ENCODE measurements at regions not wholly inside any gene's neighbourhood (a gene's known extent, or its start where the extent isn't known, plus 50 kb on each side); places are given as distances from the start of the nearest gene placed in this dataset.
"Not testable (repeated sequence)": the region's sequence is repeated elsewhere in the genome, so short reads cannot be mapped to it uniquely, and the experiment has no call there.

- H3K9me3 ChIP-seq (replicated peaks); H3K27ac ChIP-seq; H3K4me1 ChIP-seq; H3K4me3 ChIP-seq; H3K27me3 ChIP-seq; H3K36me3 ChIP-seq; DNase-seq: not testable (repeated sequence)
Measured at GRCh38 chr2:153664009-153664408, 185.4 kb upstream of the RPRM start.

- Histone ChIP-seq H3K4me3 (no peak overlapping the region), H3K36me3 (no peaks in the 10 kb centered on the region)
Measured at GRCh38 chr2:153667475-153667874, 188.9 kb upstream of the RPRM start.

GRCh38 chr2:153668923-153669322 lies 190.4 kb upstream of the RPRM start:
- no peak for DNase-seq
- no peak overlapping the region for H3K27ac ChIP-seq
- no peaks in the 10 kb centered on the region for H3K36me3 ChIP-seq
- H3K27me3 ChIP-seq = no peaks in the 10 kb centered on the region
- H3K9me3 ChIP-seq (replicated peaks) = no peaks in the 10 kb centered on the region
- no peaks in the 10 kb centered on the region for H3K4me1 ChIP-seq
- no peak overlapping the region for H3K4me3 ChIP-seq

More at GRCh38 chr2:153667475-153667874, 188.9 kb upstream of the RPRM start:
- Histone ChIP-seq H3K4me1 (no peaks in the 10 kb centered on the region), H3K9me3 (replicated peaks) (no peaks in the 10 kb centered on the region), H3K27me3 (no peaks in the 10 kb centered on the region), H3K27ac (no peak overlapping the region)
- no peak for DNase-seq

GRCh38 chr2:153710128-153710527 lies 161.6 kb upstream of the GALNT13 start:
- H3K4me1 ChIP-seq = no peaks in the 10 kb centered on the region
- no peaks in the 10 kb centered on the region for H3K9me3 ChIP-seq (replicated peaks)
- no peaks in the 10 kb centered on the region for H3K36me3 ChIP-seq
- H3K27me3 ChIP-seq = no peaks in the 10 kb centered on the region
- no peak overlapping the region for H3K4me3 ChIP-seq
- no peak for DNase-seq
- H3K27ac ChIP-seq = no peak overlapping the region

GRCh38 chr2:153715218-153715850 lies 156.4 kb upstream of the GALNT13 start:
- no peak overlapping the region for H3K27ac ChIP-seq
- DNase-seq = no peak
- H3K36me3 ChIP-seq = no peaks in the 10 kb centered on the region
- H3K9me3 ChIP-seq (replicated peaks) = no peaks in the 10 kb centered on the region
- no peaks in the 10 kb centered on the region for H3K27me3 ChIP-seq
- no peak overlapping the region for H3K4me3 ChIP-seq
- H3K4me1 ChIP-seq = no peaks in the 10 kb centered on the region

- H3K4me1 ChIP-seq = no peaks in the 10 kb centered on the region
- H3K4me3 ChIP-seq = no peak overlapping the region
Measured at GRCh38 chr2:153717060-153717459, 154.7 kb upstream of the GALNT13 start.

GRCh38 chr2:153739394-153739793 lies 132.3 kb upstream of the GALNT13 start:
- no peak overlapping the region for H3K4me3 ChIP-seq
- no peaks in the 10 kb centered on the region for H3K36me3 ChIP-seq
- H3K9me3 ChIP-seq (replicated peaks) = no peaks in the 10 kb centered on the region
- H3K27me3 ChIP-seq = no peaks in the 10 kb centered on the region
- H3K4me1 ChIP-seq = no peaks in the 10 kb centered on the region
- no peak overlapping the region for H3K27ac ChIP-seq
- no peak for DNase-seq

More at GRCh38 chr2:153717060-153717459, 154.7 kb upstream of the GALNT13 start:
- Histone ChIP-seq H3K27ac (no peak overlapping the region), H3K9me3 (replicated peaks) (no peaks in the 10 kb centered on the region), H3K27me3 (no peaks in the 10 kb centered on the region), H3K36me3 (no peaks in the 10 kb centered on the region)
- no peak for DNase-seq

- no peak overlapping the region for H3K4me3 ChIP-seq
Measured at GRCh38 chr2:153761936-153762335, 109.8 kb upstream of the GALNT13 start.

GRCh38 chr2:153766415-153766814 lies 105.3 kb upstream of the GALNT13 start:
- Histone ChIP-seq H3K36me3 (no peaks in the 10 kb centered on the region), H3K27ac (no peak overlapping the region), H3K9me3 (replicated peaks) (no peaks in the 10 kb centered on the region), H3K27me3 (no peaks in the 10 kb centered on the region), H3K4me3 (no peak overlapping the region), H3K4me1 (no peaks in the 10 kb centered on the region)
- no peak for DNase-seq

More at GRCh38 chr2:153761936-153762335, 109.8 kb upstream of the GALNT13 start:
- Histone ChIP-seq H3K4me1 (no peaks in the 10 kb centered on the region), H3K27me3 (no peaks in the 10 kb centered on the region), H3K9me3 (replicated peaks) (no peaks in the 10 kb centered on the region), H3K27ac (no peak overlapping the region), H3K36me3 (no peaks in the 10 kb centered on the region)
- no peak for DNase-seq

- no peak overlapping the region for H3K27ac ChIP-seq
- H3K4me3 ChIP-seq = no peak overlapping the region
- H3K9me3 ChIP-seq (replicated peaks) = no peaks in the 10 kb centered on the region
- H3K27me3 ChIP-seq = no peaks in the 10 kb centered on the region
- no peaks in the 10 kb centered on the region for H3K36me3 ChIP-seq
- peak in 1 of 2 experiments; percentile 13 for DNase-seq
- H3K4me1 ChIP-seq = no peaks in the 10 kb centered on the region
Measured at GRCh38 chr2:153770359-153770991, 101.2 kb upstream of the GALNT13 start.

- Histone ChIP-seq H3K9me3 (replicated peaks) (no peaks in the 10 kb centered on the region), H3K27me3 (no peaks in the 10 kb centered on the region), H3K4me3 (no peak overlapping the region), H3K4me1 (no peaks in the 10 kb centered on the region), H3K27ac (no peak overlapping the region), H3K36me3 (no peaks in the 10 kb centered on the region)
- no peak for DNase-seq
Measured at GRCh38 chr2:153780241-153780640, 91.5 kb upstream of the GALNT13 start.

GRCh38 chr2:153786016-153786415 lies 85.7 kb upstream of the GALNT13 start:
- H3K27ac ChIP-seq = no peak overlapping the region
- DNase-seq = no peak
- no peaks in the 10 kb centered on the region for H3K9me3 ChIP-seq (replicated peaks)

GRCh38 chr2:153787612-153788011 lies 84.1 kb upstream of the GALNT13 start:
- H3K27me3 ChIP-seq = no peaks in the 10 kb centered on the region
- no peak overlapping the region for H3K4me3 ChIP-seq
- H3K9me3 ChIP-seq (replicated peaks) = no peaks in the 10 kb centered on the region; the same call in 1 of the 2 replicates
- DNase-seq = no peak
- no peaks in the 10 kb centered on the region for H3K4me1 ChIP-seq
- H3K36me3 ChIP-seq = no peaks in the 10 kb centered on the region
- H3K27ac ChIP-seq = no peak overlapping the region

More at GRCh38 chr2:153786016-153786415, 85.7 kb upstream of the GALNT13 start:
- Histone ChIP-seq H3K36me3 (no peaks in the 10 kb centered on the region), H3K27me3 (no peaks in the 10 kb centered on the region), H3K4me3 (no peak overlapping the region), H3K4me1 (no peaks in the 10 kb centered on the region)

GRCh38 chr2:153802671-153803070 lies 69.1 kb upstream of the GALNT13 start:
- Histone ChIP-seq H3K4me1 (no peaks in the 10 kb centered on the region), H3K27ac (no peak overlapping the region), H3K27me3 (peaks cover 8% of the 10 kb centered on the region; the same call in 1 of the 2 replicates), H3K9me3 (replicated peaks) (no peaks in the 10 kb centered on the region), H3K4me3 (no peak overlapping the region), H3K36me3 (no peaks in the 10 kb centered on the region)
- DNase-seq = no peak

- Histone ChIP-seq H3K4me1 (no peaks in the 10 kb centered on the region), H3K4me3 (no peak overlapping the region), H3K27ac (no peak overlapping the region), H3K36me3 (no peaks in the 10 kb centered on the region), H3K27me3 (peaks cover 8% of the 10 kb centered on the region; the same call in 1 of the 2 replicates), H3K9me3 (replicated peaks) (no peaks in the 10 kb centered on the region)
- no peak for DNase-seq
Measured at GRCh38 chr2:153808679-153809078, 63.0 kb upstream of the GALNT13 start.

- no peak for DNase-seq
Measured at GRCh38 chr2:153811516-153811915, 60.2 kb upstream of the GALNT13 start.

More at GRCh38 chr2:153811516-153811915, 60.2 kb upstream of the GALNT13 start:
- no peaks in the 10 kb centered on the region for H3K27me3 ChIP-seq
- no peaks in the 10 kb centered on the region for H3K36me3 ChIP-seq
- no peaks in the 10 kb centered on the region for H3K4me1 ChIP-seq
- no peak overlapping the region for H3K4me3 ChIP-seq
- H3K27ac ChIP-seq = no peak overlapping the region
- H3K9me3 ChIP-seq (replicated peaks) = no peaks in the 10 kb centered on the region

Data from SJCRH30 (cell line).